ENCODE measurements at regions not wholly inside any gene's neighbourhood (a gene's known extent, or its start where the extent isn't known, plus 50 kb on each side); places are given as distances from the start of the nearest gene placed in this dataset.

GRCh38 chr13:39847336-39847735 lies 191.9 kb downstream of the COG6 start:
- no peak for DNase-seq
- intact Hi-C loops (cut with DNase I) = no loop called here
- no peak for ATAC-seq (ENCODE audit: poor library complexity)

DNA sequence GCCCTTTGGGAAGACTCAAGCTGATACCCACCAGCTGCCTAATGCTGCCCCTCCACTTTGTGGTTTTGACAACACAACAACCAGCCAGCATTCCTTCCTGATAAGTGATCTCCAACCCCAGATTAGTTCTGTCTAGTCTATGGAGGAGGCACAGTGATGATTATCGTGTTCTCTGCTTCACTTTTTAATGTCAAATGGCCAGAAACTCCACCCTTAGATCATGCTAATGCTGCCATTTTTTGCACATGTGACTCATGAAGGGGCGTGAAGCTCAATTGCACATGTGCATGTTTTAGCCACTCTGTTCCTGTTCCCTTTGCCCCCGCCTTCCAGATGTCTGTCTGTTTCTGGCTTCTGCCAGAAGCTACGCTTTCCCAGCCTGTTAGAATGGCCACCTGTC lies 199.8 kb downstream of the COG6 start:
- ATAC-seq (ENCODE audit: poor library complexity) (no peak), DNase-seq (no peak)
- intact Hi-C loops (cut with DNase I) = no loop called here

GRCh38 chr13:39856714-39857113 lies 201.3 kb downstream of the COG6 start:
- intact Hi-C loops (cut with DNase I) = no loop called here
- no peak for DNase-seq

GRCh38 chr13:39858794-39859193 lies 203.3 kb downstream of the COG6 start:
- intact Hi-C loops (cut with DNase I) = no loop called here
- DNase-seq (no peak), ATAC-seq (ENCODE audit: poor library complexity) (no peak)

More at GRCh38 chr13:39856714-39857113, 201.3 kb downstream of the COG6 start:
- no peak for ATAC-seq (ENCODE audit: poor library complexity)

- DNase-seq (no peak), ATAC-seq (ENCODE audit: poor library complexity) (no peak)
- intact Hi-C loops (cut with DNase I) = no loop called here
Observed at GRCh38 chr13:39859898-39860297, 204.4 kb downstream of the COG6 start.

- intact Hi-C loops (cut with DNase I) = no loop called here
- DNase-seq (no peak), ATAC-seq (ENCODE audit: poor library complexity) (no peak)
Observed at GRCh38 chr13:39862900-39863299, 207.4 kb downstream of the COG6 start.

GRCh38 chr13:39864221-39864620 lies 208.8 kb downstream of the COG6 start:
- no peak for ATAC-seq (ENCODE audit: poor library complexity)
- intact Hi-C loops (cut with DNase I) = no loop called here
- no peak for DNase-seq

GRCh38 chr13:39866722-39867121 lies 211.3 kb downstream of the COG6 start:
- ATAC-seq (ENCODE audit: poor library complexity) (no peak), DNase-seq (no peak)
- intact Hi-C loops (cut with DNase I) = no loop called here

DNA sequence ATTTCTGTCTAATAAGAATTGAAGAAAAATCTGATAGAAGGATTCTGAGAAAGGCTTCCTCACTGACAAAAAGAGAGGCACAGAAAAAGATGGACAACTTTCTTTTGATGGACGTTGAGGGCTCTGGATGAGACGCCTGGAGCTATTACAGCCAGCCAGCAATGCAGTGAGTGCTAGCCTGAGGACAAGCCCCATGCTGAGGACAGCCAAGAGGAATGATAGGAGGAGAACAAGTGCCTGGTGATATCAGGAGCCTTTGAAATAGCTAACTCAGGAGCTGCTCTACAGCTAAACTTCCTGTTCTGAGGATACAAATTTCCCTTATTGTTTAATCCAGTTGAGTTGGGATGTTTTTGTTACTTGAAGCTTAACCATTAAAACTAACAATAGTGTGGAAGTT lies 212.3 kb downstream of the COG6 start:
- DNase-seq (no peak), ATAC-seq (ENCODE audit: poor library complexity) (peak; percentile 92)
- intact Hi-C loops (cut with DNase I) = no loop called here

DNA sequence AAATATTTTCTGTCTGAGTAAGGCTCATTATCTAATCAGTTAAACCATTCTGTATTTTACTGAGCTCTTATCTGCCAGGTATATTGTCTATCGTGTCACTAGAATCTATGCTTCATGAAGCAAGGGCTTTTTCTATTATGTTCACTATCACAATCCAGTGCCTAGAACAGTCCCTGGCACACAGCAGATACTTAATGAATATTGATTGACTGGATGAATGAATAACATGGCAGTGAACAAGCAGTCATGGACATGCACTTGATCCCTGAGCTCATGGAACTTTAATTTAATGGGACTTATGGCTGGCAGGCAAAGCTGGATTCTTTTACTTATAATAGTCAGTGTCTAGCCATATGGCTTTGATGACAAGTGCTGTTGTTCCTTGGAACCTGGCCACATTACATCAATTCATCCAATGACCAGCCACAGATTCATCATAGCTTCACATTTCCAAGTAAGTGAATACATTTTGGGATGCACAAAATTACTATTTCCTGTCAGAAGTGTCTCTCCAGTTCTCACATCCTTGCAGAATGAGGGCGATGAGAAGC lies 214.8 kb downstream of the COG6 start:
- DNase-seq (no peak), ATAC-seq (ENCODE audit: poor library complexity) (no peak)
- intact Hi-C loops (cut with DNase I) = no loop called here

DNA sequence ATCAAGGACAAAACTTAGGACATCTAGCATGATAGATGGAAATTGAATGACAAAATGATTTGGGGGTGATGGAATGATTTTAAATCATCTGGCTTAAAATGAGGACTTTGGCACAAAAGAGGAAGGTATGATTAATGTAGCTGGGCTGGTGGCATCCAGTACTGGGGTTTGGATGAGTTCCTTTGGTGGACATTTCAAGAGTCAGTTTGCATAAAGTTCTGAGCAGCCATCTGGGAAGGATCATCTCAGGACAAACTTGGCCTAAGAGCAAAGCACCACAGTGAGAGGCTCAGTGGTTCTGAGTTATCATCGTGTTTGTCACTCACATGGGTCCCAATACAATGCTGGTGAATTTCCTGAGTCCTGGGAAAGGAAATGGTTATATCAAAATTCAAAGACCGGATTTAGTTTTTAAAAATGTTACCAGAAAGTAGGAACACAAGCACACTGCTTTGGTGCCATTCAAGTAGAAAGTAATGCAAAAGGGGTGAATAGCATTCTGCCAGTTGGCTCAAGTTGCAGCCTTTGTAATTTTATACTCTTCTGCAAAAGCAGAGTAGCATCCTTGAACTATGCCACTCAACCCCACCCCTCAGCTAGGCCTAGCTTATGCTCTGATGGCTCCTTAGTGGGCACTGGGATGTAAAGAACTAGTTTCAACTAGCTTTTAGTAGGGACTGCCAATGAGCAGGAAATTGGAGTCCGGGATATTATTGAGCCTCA lies 219.0 kb downstream of the COG6 start:
- intact Hi-C loops (cut with DNase I) = no loop called here
- no peak for ATAC-seq (ENCODE audit: poor library complexity)
- no peak for DNase-seq

GRCh38 chr13:39875111-39875987 lies 219.9 kb downstream of the COG6 start:
- DNase-seq (no peak), ATAC-seq (ENCODE audit: poor library complexity) (peak; percentile 30)
- intact Hi-C loops (cut with DNase I) = no loop called here

- DNase-seq = no peak
- no peak for ATAC-seq (ENCODE audit: poor library complexity)
- intact Hi-C loops (cut with DNase I) = no loop called here
Observed at GRCh38 chr13:39876258-39876657, 220.8 kb downstream of the COG6 start.

- ATAC-seq (ENCODE audit: poor library complexity) = no peak
- intact Hi-C loops (cut with DNase I) = no loop called here
- no peak for DNase-seq
Observed at GRCh38 chr13:39877134-39877533, 221.7 kb downstream of the COG6 start.

- intact Hi-C loops (cut with DNase I) = no loop called here
Observed at GRCh38 chr13:39879286-39880035, 224.0 kb downstream of the COG6 start.

GRCh38 chr13:39881383-39881782 lies 225.9 kb downstream of the COG6 start:
- DNase-seq = no peak
- peak; percentile 77 for ATAC-seq (ENCODE audit: poor library complexity)
- intact Hi-C loops (cut with DNase I) = no loop called here

More at GRCh38 chr13:39879286-39880035, 224.0 kb downstream of the COG6 start:
- no peak for DNase-seq
- ATAC-seq (ENCODE audit: poor library complexity) = peak; percentile 82

- DNase-seq (no peak), ATAC-seq (ENCODE audit: poor library complexity) (no peak)
- intact Hi-C loops (cut with DNase I) = no loop called here
Observed at GRCh38 chr13:39881887-39882286, 226.4 kb downstream of the COG6 start.

GRCh38 chr13:39884166-39884565 lies 228.7 kb downstream of the COG6 start:
- no peak for ATAC-seq (ENCODE audit: poor library complexity)
- intact Hi-C loops (cut with DNase I) = no loop called here
- no peak for DNase-seq

- no peak for DNase-seq
- intact Hi-C loops (cut with DNase I) = no loop called here
- no peak for ATAC-seq (ENCODE audit: poor library complexity)
Observed at GRCh38 chr13:39886336-39886735, 230.9 kb downstream of the COG6 start.

Measured in Right ventricle myocardium superior (tissue), 1 donor.